ENCODE measurements at regions not wholly inside any gene's neighbourhood (a gene's known extent, or its start where the extent isn't known, plus 50 kb on each side); places are given as distances from the start of the nearest gene placed in this dataset.

- no peak for TF ChIP-seq EZH2 (IDR thresholded peaks at IDR 0.05)
- TF ChIP-seq FOXP2 (optimal IDR thresholded peaks at IDR 0.05; ENCODE audit: control extremely low read depth, extremely low read length, insufficient read depth): no peak
- no peak for TF ChIP-seq POLR2AphosphoS5 (IDR thresholded peaks at IDR 0.05; ENCODE audit: borderline replicate concordance, low read depth, low read length)
- Histone ChIP-seq H3K9me3 (ENCODE audit: low read depth, low read length) (no peaks in the 10 kb centered on the region), H3K4me3 (no peak overlapping the region), H3K9ac (ENCODE audit: insufficient read length) (no peak overlapping the region), H3K36me3 (ENCODE audit: insufficient read depth, low read length) (no peaks in the 10 kb centered on the region), H3K27ac (no peak overlapping the region)
- no peak for DNase-seq (ENCODE audit: low read depth, low spot score)
These were observed 77.6 kb upstream of the DNAH14 start for GRCh38 chr1:224851848-224852261.

GRCh38 chr1:224852901-224853568 lies 76.4 kb upstream of the DNAH14 start:
- Histone ChIP-seq H3K9ac (ENCODE audit: insufficient read length) (no peak overlapping the region), H3K4me3 (no peak overlapping the region), H3K27ac (no peak overlapping the region), H3K36me3 (ENCODE audit: insufficient read depth, low read length) (no peaks in the 10 kb centered on the region), H3K9me3 (ENCODE audit: low read depth, low read length) (no peaks in the 10 kb centered on the region)
- no peak for TF ChIP-seq POLR2AphosphoS5 (IDR thresholded peaks at IDR 0.05; ENCODE audit: borderline replicate concordance, low read depth, low read length)
- TF ChIP-seq EZH2 (IDR thresholded peaks at IDR 0.05): no peak
- TF ChIP-seq FOXP2 (optimal IDR thresholded peaks at IDR 0.05; ENCODE audit: control extremely low read depth, extremely low read length, insufficient read depth): no peak
- peak; percentile 63 for DNase-seq (ENCODE audit: low read depth, low spot score)

GRCh38 chr1:224856973-224857372 lies 72.5 kb upstream of the DNAH14 start:
- Histone ChIP-seq H3K4me3 (no peak overlapping the region), H3K9ac (ENCODE audit: insufficient read length) (no peak overlapping the region), H3K27ac (no peak overlapping the region), H3K36me3 (ENCODE audit: insufficient read depth, low read length) (no peaks in the 10 kb centered on the region), H3K9me3 (ENCODE audit: low read depth, low read length) (no peaks in the 10 kb centered on the region)
- TF ChIP-seq POLR2AphosphoS5 (IDR thresholded peaks at IDR 0.05; ENCODE audit: borderline replicate concordance, low read depth, low read length): no peak
- TF ChIP-seq FOXP2 (optimal IDR thresholded peaks at IDR 0.05; ENCODE audit: control extremely low read depth, extremely low read length, insufficient read depth): no peak
- TF ChIP-seq EZH2 (IDR thresholded peaks at IDR 0.05): no peak
- DNase-seq (ENCODE audit: low read depth, low spot score): no peak

GRCh38 chr1:224859651-224860050 lies 69.8 kb upstream of the DNAH14 start:
- H3K27ac ChIP-seq: no peak overlapping the region

GRCh38 chr1:224860488-224861338 lies 68.8 kb upstream of the DNAH14 start:
- no peak for TF ChIP-seq POLR2AphosphoS5 (IDR thresholded peaks at IDR 0.05; ENCODE audit: borderline replicate concordance, low read depth, low read length)
- no peak for TF ChIP-seq FOXP2 (optimal IDR thresholded peaks at IDR 0.05; ENCODE audit: control extremely low read depth, extremely low read length, insufficient read depth)
- no peak for TF ChIP-seq EZH2 (IDR thresholded peaks at IDR 0.05)

More at GRCh38 chr1:224859651-224860050, 69.8 kb upstream of the DNAH14 start:
- Histone ChIP-seq H3K9ac (ENCODE audit: insufficient read length) (no peak overlapping the region), H3K36me3 (ENCODE audit: insufficient read depth, low read length) (no peaks in the 10 kb centered on the region), H3K9me3 (ENCODE audit: low read depth, low read length) (no peaks in the 10 kb centered on the region), H3K4me3 (no peak overlapping the region)
- TF ChIP-seq POLR2AphosphoS5 (IDR thresholded peaks at IDR 0.05; ENCODE audit: borderline replicate concordance, low read depth, low read length): no peak
- no peak for TF ChIP-seq EZH2 (IDR thresholded peaks at IDR 0.05)
- TF ChIP-seq FOXP2 (optimal IDR thresholded peaks at IDR 0.05; ENCODE audit: control extremely low read depth, extremely low read length, insufficient read depth): no peak
- DNase-seq (ENCODE audit: low read depth, low spot score): no peak

GRCh38 chr1:224861339-224861716 lies 68.1 kb upstream of the DNAH14 start:
- H3K9ac ChIP-seq (ENCODE audit: insufficient read length): no peak overlapping the region
- H3K4me3 ChIP-seq: no peak overlapping the region
- TF ChIP-seq EZH2 (IDR thresholded peaks at IDR 0.05) (no peak), FOXP2 (optimal IDR thresholded peaks at IDR 0.05; ENCODE audit: control extremely low read depth, extremely low read length, insufficient read depth) (no peak), POLR2AphosphoS5 (IDR thresholded peaks at IDR 0.05; ENCODE audit: borderline replicate concordance, low read depth, low read length) (no peak)
- no peaks in the 10 kb centered on the region for H3K36me3 ChIP-seq (ENCODE audit: insufficient read depth, low read length)
- DNase-seq (ENCODE audit: low read depth, low spot score): no peak
- no peak overlapping the region for H3K27ac ChIP-seq
- H3K9me3 ChIP-seq (ENCODE audit: low read depth, low read length): no peaks in the 10 kb centered on the region

More at GRCh38 chr1:224860488-224861338, 68.8 kb upstream of the DNAH14 start:
- H3K4me3 ChIP-seq: no peak overlapping the region
- no peak overlapping the region for H3K27ac ChIP-seq
- H3K36me3 ChIP-seq (ENCODE audit: insufficient read depth, low read length): no peaks in the 10 kb centered on the region
- H3K9ac ChIP-seq (ENCODE audit: insufficient read length): no peak overlapping the region
- no peaks in the 10 kb centered on the region for H3K9me3 ChIP-seq (ENCODE audit: low read depth, low read length)
- DNase-seq (ENCODE audit: low read depth, low spot score): no peak

- Histone ChIP-seq H3K36me3 (ENCODE audit: insufficient read depth, low read length) (no peaks in the 10 kb centered on the region), H3K4me3 (no peak overlapping the region), H3K27ac (no peak overlapping the region), H3K9ac (ENCODE audit: insufficient read length) (no peak overlapping the region), H3K9me3 (ENCODE audit: low read depth, low read length) (no peaks in the 10 kb centered on the region; the same call in 1 of the 2 replicates)
- no peak for DNase-seq (ENCODE audit: low read depth, low spot score)
- TF ChIP-seq EZH2 (IDR thresholded peaks at IDR 0.05) (no peak), FOXP2 (optimal IDR thresholded peaks at IDR 0.05; ENCODE audit: control extremely low read depth, extremely low read length, insufficient read depth) (no peak), POLR2AphosphoS5 (IDR thresholded peaks at IDR 0.05; ENCODE audit: borderline replicate concordance, low read depth, low read length) (no peak)
These were observed 66.0 kb upstream of the DNAH14 start for GRCh38 chr1:224863486-224863885.

- Histone ChIP-seq H3K9me3 (ENCODE audit: low read depth, low read length) (no peaks in the 10 kb centered on the region; the same call in 1 of the 2 replicates), H3K36me3 (ENCODE audit: insufficient read depth, low read length) (no peaks in the 10 kb centered on the region), H3K9ac (ENCODE audit: insufficient read length) (no peak overlapping the region), H3K27ac (no peak overlapping the region), H3K4me3 (no peak overlapping the region)
- DNase-seq (ENCODE audit: low read depth, low spot score): no peak
- TF ChIP-seq EZH2 (IDR thresholded peaks at IDR 0.05) (no peak), FOXP2 (optimal IDR thresholded peaks at IDR 0.05; ENCODE audit: control extremely low read depth, extremely low read length, insufficient read depth) (no peak), POLR2AphosphoS5 (IDR thresholded peaks at IDR 0.05; ENCODE audit: borderline replicate concordance, low read depth, low read length) (no peak)
These were observed 65.5 kb upstream of the DNAH14 start for GRCh38 chr1:224864006-224864405.

Measured in SK-N-MC (cell line).